ENCODE measurements at regions not wholly inside any gene's neighbourhood (a gene's known extent, or its start where the extent isn't known, plus 50 kb on each side); places are given as distances from the start of the nearest gene placed in this dataset.

DNA sequence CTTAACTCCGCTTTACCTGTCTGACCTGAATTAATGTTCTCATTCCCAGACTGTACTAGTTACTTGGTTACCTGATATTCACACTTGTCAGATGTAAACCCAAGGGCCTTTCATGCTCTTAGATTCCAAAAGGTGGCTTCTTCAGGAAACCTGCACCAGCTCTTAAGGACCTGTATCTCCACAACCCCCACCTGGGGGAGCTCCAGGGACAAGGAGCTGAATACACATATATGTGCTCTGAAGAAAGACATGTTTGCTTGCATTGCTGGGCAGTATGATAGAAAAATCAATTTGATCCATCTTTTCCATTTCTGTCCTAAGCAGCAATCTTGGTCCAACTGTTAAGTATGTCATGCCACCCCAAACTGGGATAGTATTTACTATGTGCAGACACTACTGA, 64.8 kb upstream of the POU3F2 start:
- FAIRE-seq (no peak), DNase-seq (ENCODE audit: insufficient read length, low spot score) (no peak)

- no peak for DNase-seq (ENCODE audit: insufficient read length, low spot score)
- FAIRE-seq, result no peak
These were observed 59.2 kb upstream of the POU3F2 start for GRCh38 chr6:98775205-98775604.

DNA sequence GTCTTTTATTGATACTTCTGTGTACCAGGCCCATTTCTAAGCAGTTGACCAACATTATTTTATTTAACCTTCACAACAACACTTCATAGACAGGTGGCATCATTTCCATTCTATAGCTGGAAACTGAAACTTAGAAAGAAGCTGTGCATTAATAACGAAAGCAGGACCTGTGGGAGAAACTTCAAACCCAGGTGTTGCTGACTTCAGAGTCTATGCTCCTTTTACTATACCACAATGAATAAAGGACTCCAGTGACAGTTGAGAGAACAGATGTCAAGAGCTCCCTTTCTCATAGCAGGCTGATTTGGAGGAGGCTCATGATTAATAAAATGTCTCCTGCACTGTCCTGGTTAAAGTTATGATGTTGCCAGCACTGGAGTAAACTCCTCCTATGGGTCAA, 56.6 kb upstream of the POU3F2 start:
- FAIRE-seq (peak; percentile 86), DNase-seq (ENCODE audit: insufficient read length, low spot score) (peak; percentile 40)

DNA sequence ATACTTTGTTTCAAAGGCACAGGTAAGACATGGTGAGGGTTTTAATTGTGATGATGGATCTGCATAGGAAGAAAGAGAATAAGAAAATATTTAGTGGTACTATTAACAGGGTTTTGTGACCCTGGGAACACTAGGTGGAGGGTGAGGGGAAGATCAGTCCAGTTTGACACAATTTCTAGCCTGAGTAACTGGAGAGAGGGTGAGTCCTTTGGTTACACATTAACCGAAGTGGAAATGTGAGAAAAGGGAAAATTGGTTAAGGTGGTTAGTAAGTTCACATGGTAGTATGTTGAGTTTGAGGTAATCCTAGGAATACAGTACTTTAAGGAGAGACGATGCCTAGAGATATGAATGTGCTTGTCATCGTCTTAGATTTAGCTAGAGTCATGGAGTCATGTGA, 54.8 kb upstream of the POU3F2 start:
- FAIRE-seq (no peak), DNase-seq (ENCODE audit: insufficient read length, low spot score) (no peak)

- no peak for FAIRE-seq
- DNase-seq (ENCODE audit: insufficient read length, low spot score), result no peak
These were observed 51.6 kb upstream of the POU3F2 start for GRCh38 chr6:98782772-98783171.

- no peak for DNase-seq (ENCODE audit: insufficient read length, low spot score)
- FAIRE-seq, result no peak
These were observed 50.8 kb upstream of the POU3F2 start for GRCh38 chr6:98783578-98783977.
